ENCODE measurements at regions not wholly inside any gene's neighbourhood (a gene's known extent, or its start where the extent isn't known, plus 50 kb on each side); places are given as distances from the start of the nearest gene placed in this dataset.
"Not testable (repeated sequence)": the region's sequence is repeated elsewhere in the genome, so short reads cannot be mapped to it uniquely, and the experiment has no call there.

- H3K27me3 ChIP-seq (ENCODE audit: control insufficient read depth, insufficient read depth, low read length) = peaks cover 20% of the 10 kb centered on the region
- H3K9ac ChIP-seq (ENCODE audit: low read length) = no peak overlapping the region
These were observed 61.5 kb upstream of the FOXE1 start for GRCh38 chr9:97791542-97791941.

GRCh38 chr9:97793067-97793466 lies 60.0 kb upstream of the FOXE1 start:
- H3K27me3 ChIP-seq (ENCODE audit: control insufficient read depth, insufficient read depth, low read length) = peaks cover 13% of the 10 kb centered on the region
- no peaks in the 10 kb centered on the region for H3K36me3 ChIP-seq (ENCODE audit: control insufficient read depth, insufficient read depth, low read length)
- H3K9ac ChIP-seq (ENCODE audit: low read length) = no peak overlapping the region
- H3K4me3 ChIP-seq (ENCODE audit: low read depth, low read length) = no peak overlapping the region
- peaks cover 14% of the 10 kb centered on the region for H3K9me3 ChIP-seq (ENCODE audit: control insufficient read depth, insufficient read depth, low read depth, low read length)
- no peak overlapping the region for H3K27ac ChIP-seq (ENCODE audit: low read depth, low read length)
- H3K4me1 ChIP-seq (ENCODE audit: control insufficient read depth, insufficient read depth, low read length) = no peaks in the 10 kb centered on the region

More at GRCh38 chr9:97791542-97791941, 61.5 kb upstream of the FOXE1 start:
- H3K27ac ChIP-seq (ENCODE audit: low read depth, low read length) = no peak overlapping the region
- H3K4me1 ChIP-seq (ENCODE audit: control insufficient read depth, insufficient read depth, low read length) = peaks cover 2% of the 10 kb centered on the region; the same call in 1 of the 2 replicates
- no peak overlapping the region for H3K4me3 ChIP-seq (ENCODE audit: low read depth, low read length)
- H3K9me3 ChIP-seq (ENCODE audit: control insufficient read depth, insufficient read depth, low read depth, low read length) = peaks cover 14% of the 10 kb centered on the region
- no peaks in the 10 kb centered on the region for H3K36me3 ChIP-seq (ENCODE audit: control insufficient read depth, insufficient read depth, low read length)

GRCh38 chr9:97794666-97795065 lies 58.4 kb upstream of the FOXE1 start:
- Histone ChIP-seq H3K9ac (ENCODE audit: low read length) (no peak overlapping the region), H3K27me3 (ENCODE audit: control insufficient read depth, insufficient read depth, low read length) (peaks cover 11% of the 10 kb centered on the region), H3K36me3 (ENCODE audit: control insufficient read depth, insufficient read depth, low read length) (no peaks in the 10 kb centered on the region), H3K9me3 (ENCODE audit: control insufficient read depth, insufficient read depth, low read depth, low read length) (peaks cover 14% of the 10 kb centered on the region), H3K4me1 (ENCODE audit: control insufficient read depth, insufficient read depth, low read length) (no peaks in the 10 kb centered on the region), H3K27ac (ENCODE audit: low read depth, low read length) (no peak overlapping the region), H3K4me3 (ENCODE audit: low read depth, low read length) (no peak overlapping the region)

GRCh38 chr9:97796176-97796575 lies 56.9 kb upstream of the FOXE1 start:
- not testable (repeated sequence) for H3K27me3 ChIP-seq (ENCODE audit: control insufficient read depth, insufficient read depth, low read length); H3K36me3 ChIP-seq (ENCODE audit: control insufficient read depth, insufficient read depth, low read length); H3K9ac ChIP-seq (ENCODE audit: low read length); H3K4me3 ChIP-seq (ENCODE audit: low read depth, low read length); H3K27ac ChIP-seq (ENCODE audit: low read depth, low read length); H3K4me1 ChIP-seq (ENCODE audit: control insufficient read depth, insufficient read depth, low read length)
- H3K9me3 ChIP-seq (ENCODE audit: control insufficient read depth, insufficient read depth, low read depth, low read length) = peaks cover 14% of the 10 kb centered on the region

GRCh38 chr9:97801180-97801579 lies 51.8 kb upstream of the FOXE1 start:
- no peak overlapping the region for H3K4me3 ChIP-seq (ENCODE audit: low read depth, low read length)
- no peaks in the 10 kb centered on the region for H3K9me3 ChIP-seq (ENCODE audit: control insufficient read depth, insufficient read depth, low read depth, low read length)
- H3K9ac ChIP-seq (ENCODE audit: low read length) = no peak overlapping the region
- H3K27me3 ChIP-seq (ENCODE audit: control insufficient read depth, insufficient read depth, low read length) = peaks cover 20% of the 10 kb centered on the region
- peaks cover 4% of the 10 kb centered on the region for H3K4me1 ChIP-seq (ENCODE audit: control insufficient read depth, insufficient read depth, low read length)
- H3K36me3 ChIP-seq (ENCODE audit: control insufficient read depth, insufficient read depth, low read length) = no peaks in the 10 kb centered on the region
- no peak overlapping the region for H3K27ac ChIP-seq (ENCODE audit: low read depth, low read length)

- no peak overlapping the region for H3K27ac ChIP-seq (ENCODE audit: low read depth, low read length)
- no peak overlapping the region for H3K4me3 ChIP-seq (ENCODE audit: low read depth, low read length)
- no peak overlapping the region for H3K9ac ChIP-seq (ENCODE audit: low read length)
- no peaks in the 10 kb centered on the region for H3K9me3 ChIP-seq (ENCODE audit: control insufficient read depth, insufficient read depth, low read depth, low read length)
- H3K36me3 ChIP-seq (ENCODE audit: control insufficient read depth, insufficient read depth, low read length) = no peaks in the 10 kb centered on the region
- H3K27me3 ChIP-seq (ENCODE audit: control insufficient read depth, insufficient read depth, low read length) = peaks cover 30% of the 10 kb centered on the region
- H3K4me1 ChIP-seq (ENCODE audit: control insufficient read depth, insufficient read depth, low read length) = peaks cover 4% of the 10 kb centered on the region
These were observed 50.8 kb upstream of the FOXE1 start for GRCh38 chr9:97802276-97802675.

GRCh38 chr9:97803167-97804058 lies 49.6 kb upstream of the FOXE1 start:
- peak overlapping the region; percentile 69 for H3K4me3 ChIP-seq (ENCODE audit: low read depth, low read length)
- peak overlapping the region; percentile 77; the same call in 1 of the 2 replicates for H3K27ac ChIP-seq (ENCODE audit: low read depth, low read length)
- peaks cover 40% of the 10 kb centered on the region for H3K27me3 ChIP-seq (ENCODE audit: control insufficient read depth, insufficient read depth, low read length)
- peak overlapping the region; percentile 76 for H3K9ac ChIP-seq (ENCODE audit: low read length)
- no peaks in the 10 kb centered on the region for H3K36me3 ChIP-seq (ENCODE audit: control insufficient read depth, insufficient read depth, low read length)
- no peaks in the 10 kb centered on the region for H3K9me3 ChIP-seq (ENCODE audit: control insufficient read depth, insufficient read depth, low read depth, low read length)
- peaks cover 14% of the 10 kb centered on the region for H3K4me1 ChIP-seq (ENCODE audit: control insufficient read depth, insufficient read depth, low read length)

All from HUES6 (cell line).